ENCODE measurements at regions not wholly inside any gene's neighbourhood (a gene's known extent, or its start where the extent isn't known, plus 50 kb on each side); places are given as distances from the start of the nearest gene placed in this dataset.
"Not testable (repeated sequence)": the region's sequence is repeated elsewhere in the genome, so short reads cannot be mapped to it uniquely, and the experiment has no call there.

GRCh38 chr21:28167366-28167765 is 825.3 kb downstream of the LTN1 start:
- H3K27ac Mint-ChIP-seq = no peak overlapping the region
- no peaks in the 10 kb centered on the region for H3K4me1 Mint-ChIP-seq
- no peaks in the 10 kb centered on the region for H3K36me3 Mint-ChIP-seq (ENCODE audit: low read depth)
- H3K4me3 Mint-ChIP-seq = no peak overlapping the region
- ATAC-seq (ENCODE audit: low read depth) (no peak), DNase-seq (no peak)
- TF ChIP-seq CTCF (IDR thresholded peaks at IDR 0.05) = no peak
- intact Hi-C loops (cut with micrococcal nuclease) = no loop called here
- no peaks in the 10 kb centered on the region for H3K27me3 Mint-ChIP-seq
- CTCF ChIA-PET = no interaction called here
- POLR2A ChIA-PET = no interaction called here
- H3K9me3 Mint-ChIP-seq = peaks cover 3% of the 10 kb centered on the region

GRCh38 chr21:28164519-28164918 is 828.2 kb downstream of the LTN1 start:
- H3K4me1 Mint-ChIP-seq; H3K9me3 Mint-ChIP-seq; DNase-seq; H3K27ac Mint-ChIP-seq; intact Hi-C loops (cut with micrococcal nuclease); H3K4me3 Mint-ChIP-seq; POLR2A ChIA-PET; H3K27me3 Mint-ChIP-seq; H3K36me3 Mint-ChIP-seq (ENCODE audit: low read depth); CTCF ChIA-PET; ATAC-seq (ENCODE audit: low read depth): not testable (repeated sequence)

- POLR2A ChIA-PET; H3K36me3 Mint-ChIP-seq (ENCODE audit: low read depth); H3K4me1 Mint-ChIP-seq; H3K27me3 Mint-ChIP-seq; H3K9me3 Mint-ChIP-seq; ATAC-seq (ENCODE audit: low read depth); DNase-seq; CTCF ChIA-PET; H3K4me3 Mint-ChIP-seq; H3K27ac Mint-ChIP-seq; intact Hi-C loops (cut with micrococcal nuclease): not testable (repeated sequence)
Measured at GRCh38 chr21:28162052-28162451, 830.6 kb downstream of the LTN1 start.

GRCh38 chr21:28160378-28160777 is 832.3 kb downstream of the LTN1 start:
- no peak overlapping the region for H3K4me3 Mint-ChIP-seq
- POLR2A ChIA-PET = no interaction called here

GRCh38 chr21:28159396-28159795 is 833.3 kb downstream of the LTN1 start:
- Mint-ChIP-seq H3K4me3 (no peak overlapping the region), H3K27me3 (no peaks in the 10 kb centered on the region), H3K36me3 (ENCODE audit: low read depth) (no peaks in the 10 kb centered on the region), H3K27ac (no peak overlapping the region), H3K9me3 (peaks cover 3% of the 10 kb centered on the region), H3K4me1 (no peaks in the 10 kb centered on the region)
- CTCF ChIA-PET = no interaction called here
- no peak for DNase-seq
- no peak for TF ChIP-seq CTCF (IDR thresholded peaks at IDR 0.05)
- no peak for ATAC-seq (ENCODE audit: low read depth)
- POLR2A ChIA-PET = no interaction called here
- intact Hi-C loops (cut with micrococcal nuclease) = no loop called here

More at GRCh38 chr21:28160378-28160777, 832.3 kb downstream of the LTN1 start:
- peaks cover 3% of the 10 kb centered on the region for H3K9me3 Mint-ChIP-seq
- intact Hi-C loops (cut with micrococcal nuclease) = no loop called here
- no peak for DNase-seq
- H3K27me3 Mint-ChIP-seq = no peaks in the 10 kb centered on the region
- TF ChIP-seq CTCF (IDR thresholded peaks at IDR 0.05) = no peak
- ATAC-seq (ENCODE audit: low read depth) = no peak
- CTCF ChIA-PET = no interaction called here
- no peaks in the 10 kb centered on the region for H3K36me3 Mint-ChIP-seq (ENCODE audit: low read depth)
- H3K27ac Mint-ChIP-seq = no peak overlapping the region
- no peaks in the 10 kb centered on the region for H3K4me1 Mint-ChIP-seq

GRCh38 chr21:28156590-28156989 is 836.1 kb downstream of the LTN1 start:
- intact Hi-C loops (cut with micrococcal nuclease) = no loop called here
- ATAC-seq (ENCODE audit: low read depth) (no peak), DNase-seq (no peak)
- no peaks in the 10 kb centered on the region for H3K27me3 Mint-ChIP-seq
- no peak for TF ChIP-seq CTCF (IDR thresholded peaks at IDR 0.05)
- H3K4me1 Mint-ChIP-seq = no peaks in the 10 kb centered on the region
- H3K9me3 Mint-ChIP-seq = no peaks in the 10 kb centered on the region
- ChIA-PET POLR2A (no interaction called here), CTCF (no interaction called here)
- no peaks in the 10 kb centered on the region for H3K36me3 Mint-ChIP-seq (ENCODE audit: low read depth)
- no peak overlapping the region for H3K27ac Mint-ChIP-seq
- H3K4me3 Mint-ChIP-seq = no peak overlapping the region

All from activated B cell treated with CpG ODN at 0.5 μM for 24 hours (primary cell).